Sigmoid colon (tissue), 4 donors: ENCODE measurements at regions not wholly inside any gene's neighbourhood (a gene's known extent, or its start where the extent isn't known, plus 50 kb on each side); places are given as distances from the start of the nearest gene placed in this dataset.

Experiments used
- EP300 ChIP-seq, 4 donors: sonication (generic); formaldehyde crosslinking; IDR thresholded peaks; one replicate each; pipeline ENCODE4 v1.6.1; 2017; ENCODE audit warnings: antibody characterized with exemption in 4 of 4
- TF ChIP-seq, protein P1 (sequence below), 4 experiments: fragments of 450-650 bp in 3 of 4; fragments of 200-600 bp in 1 of 4; IDR thresholded peaks; one replicate each; pipeline ENCODE4 v1.5.1; 2016 to 2019; ENCODE audit warnings: antibody characterized with exemption in 4 of 4, mild to moderate bottlenecking in 3 of 4, moderate library complexity in 2 of 4

DNA sequence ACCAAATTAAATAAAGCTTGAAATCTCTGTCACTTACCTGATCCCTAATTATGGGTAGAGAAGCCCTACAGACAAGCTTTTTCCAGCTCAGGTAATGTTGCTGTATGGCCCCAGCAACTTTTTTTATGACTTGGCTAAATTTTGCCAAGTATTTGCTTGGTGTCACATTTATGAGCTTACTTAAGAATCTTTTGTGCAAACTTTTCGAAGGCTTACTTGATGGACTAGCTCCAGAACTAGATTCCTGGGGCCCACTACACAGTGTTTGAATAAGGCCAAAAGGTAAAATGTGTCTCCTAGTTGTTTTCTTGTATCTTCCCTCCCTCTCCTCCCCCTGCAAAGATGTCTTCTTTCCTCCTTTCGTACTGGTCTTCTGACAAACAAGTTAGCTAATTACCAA is 257.9 kb downstream of the OSR1 start:
- TF ChIP-seq, protein P1, sequence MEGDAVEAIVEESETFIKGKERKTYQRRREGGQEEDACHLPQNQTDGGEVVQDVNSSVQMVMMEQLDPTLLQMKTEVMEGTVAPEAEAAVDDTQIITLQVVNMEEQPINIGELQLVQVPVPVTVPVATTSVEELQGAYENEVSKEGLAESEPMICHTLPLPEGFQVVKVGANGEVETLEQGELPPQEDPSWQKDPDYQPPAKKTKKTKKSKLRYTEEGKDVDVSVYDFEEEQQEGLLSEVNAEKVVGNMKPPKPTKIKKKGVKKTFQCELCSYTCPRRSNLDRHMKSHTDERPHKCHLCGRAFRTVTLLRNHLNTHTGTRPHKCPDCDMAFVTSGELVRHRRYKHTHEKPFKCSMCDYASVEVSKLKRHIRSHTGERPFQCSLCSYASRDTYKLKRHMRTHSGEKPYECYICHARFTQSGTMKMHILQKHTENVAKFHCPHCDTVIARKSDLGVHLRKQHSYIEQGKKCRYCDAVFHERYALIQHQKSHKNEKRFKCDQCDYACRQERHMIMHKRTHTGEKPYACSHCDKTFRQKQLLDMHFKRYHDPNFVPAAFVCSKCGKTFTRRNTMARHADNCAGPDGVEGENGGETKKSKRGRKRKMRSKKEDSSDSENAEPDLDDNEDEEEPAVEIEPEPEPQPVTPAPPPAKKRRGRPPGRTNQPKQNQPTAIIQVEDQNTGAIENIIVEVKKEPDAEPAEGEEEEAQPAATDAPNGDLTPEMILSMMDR (IDR thresholded peaks at IDR 0.05), result no peak
- no peak for TF ChIP-seq EP300 (IDR thresholded peaks at IDR 0.05)
